ENCODE measurements at regions not wholly inside any gene's neighbourhood (a gene's known extent, or its start where the extent isn't known, plus 50 kb on each side); places are given as distances from the start of the nearest gene placed in this dataset.
"Not testable (repeated sequence)": the region's sequence is repeated elsewhere in the genome, so short reads cannot be mapped to it uniquely, and the experiment has no call there.

DNA sequence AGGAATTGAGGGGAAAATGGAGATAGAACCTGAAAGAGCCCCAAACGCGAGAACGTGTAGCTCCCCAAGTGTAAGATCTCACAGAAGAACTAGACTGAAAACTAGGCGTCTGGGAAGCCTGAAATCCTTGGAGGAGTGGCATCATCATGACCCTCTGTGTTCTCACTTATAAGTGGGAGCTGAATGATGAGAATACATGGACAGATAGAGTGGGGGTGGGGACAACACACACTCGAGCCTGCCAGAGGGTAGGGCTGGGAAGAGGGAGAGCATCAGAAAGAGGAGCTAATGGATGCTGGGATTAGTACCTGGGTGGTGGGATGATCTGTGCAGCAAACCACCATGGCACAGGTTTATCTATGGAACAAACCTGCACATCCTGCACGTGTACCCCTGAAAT is 258.7 kb upstream of the NOTCH2NLA start:
- not testable (repeated sequence) for DNase-seq

DNA sequence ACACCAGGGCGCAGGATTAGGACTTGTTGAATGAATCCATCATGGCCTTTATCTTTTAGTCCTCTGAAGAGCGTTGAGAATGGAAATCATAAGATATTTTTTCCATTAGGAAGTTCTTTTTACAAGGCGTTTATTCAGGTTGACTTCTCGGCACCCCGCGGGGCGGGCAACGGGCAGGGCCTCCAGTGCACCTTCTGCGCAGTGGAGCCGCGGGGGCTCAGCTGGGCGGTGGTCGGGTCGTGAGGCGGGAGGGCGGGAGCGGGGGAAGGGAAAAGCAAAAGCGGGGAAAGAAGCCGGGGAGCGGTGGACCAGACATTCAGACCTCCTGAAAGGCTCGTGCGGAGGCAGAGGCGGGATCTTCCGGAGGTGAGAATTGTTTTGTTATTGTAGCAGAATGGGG is 258.3 kb upstream of the NOTCH2NLA start:
- not testable (repeated sequence) for DNase-seq

DNA sequence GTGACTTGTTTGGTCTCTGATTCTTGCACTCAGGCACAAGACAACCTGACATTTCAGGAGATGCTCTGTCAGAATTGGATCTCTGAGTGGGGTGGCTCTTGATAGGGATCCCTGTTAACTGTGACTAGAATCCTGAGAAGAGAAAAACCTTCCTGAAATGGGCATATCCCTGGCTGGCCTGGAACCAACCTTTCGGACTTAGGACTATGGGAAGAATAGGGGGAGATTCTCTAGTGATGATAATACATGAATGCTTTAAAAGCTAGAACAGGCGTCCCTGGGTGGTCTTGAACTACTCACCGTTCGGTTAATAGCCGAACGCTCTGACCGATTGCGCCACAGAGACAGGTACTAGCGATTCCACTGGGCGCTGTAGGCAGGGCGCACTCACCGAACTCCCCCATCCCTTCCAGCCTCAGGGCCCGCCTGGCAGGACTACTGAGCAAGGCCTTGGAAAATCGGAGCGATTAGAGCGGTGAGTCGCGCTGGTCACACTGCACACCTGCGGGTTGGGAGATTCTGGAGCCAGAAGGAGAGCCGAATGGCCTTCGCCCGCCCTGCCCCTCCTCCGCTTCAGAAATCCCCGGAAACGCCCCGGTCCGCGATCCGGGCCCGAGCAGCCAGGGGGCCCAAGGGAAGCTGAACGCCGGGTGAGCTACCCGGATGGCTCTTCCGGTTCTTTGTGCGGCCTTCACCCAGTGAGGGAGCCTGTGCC is 257.6 kb upstream of the NOTCH2NLA start:
- DNase-seq = not testable (repeated sequence)

DNA sequence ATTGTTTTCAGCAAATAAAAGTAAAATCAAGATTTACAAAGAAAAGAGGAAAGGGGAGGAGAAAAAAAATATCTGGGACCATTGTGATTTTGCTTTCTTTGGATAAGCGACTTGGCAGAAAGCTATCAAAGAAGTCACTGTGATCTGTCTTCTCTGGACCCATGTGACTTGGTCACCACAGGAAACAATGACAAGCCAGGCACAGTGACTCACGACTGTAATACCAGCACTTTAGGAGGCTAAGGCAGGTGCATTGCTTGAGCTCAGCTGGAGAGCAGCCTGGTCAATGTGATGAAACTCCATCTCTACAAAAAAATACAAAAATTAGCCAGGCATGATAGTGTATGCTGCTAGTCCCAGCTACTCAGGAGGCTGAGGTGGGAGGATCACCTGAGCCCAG is 255.4 kb upstream of the NOTCH2NLA start:
- DNase-seq = not testable (repeated sequence)

DNA sequence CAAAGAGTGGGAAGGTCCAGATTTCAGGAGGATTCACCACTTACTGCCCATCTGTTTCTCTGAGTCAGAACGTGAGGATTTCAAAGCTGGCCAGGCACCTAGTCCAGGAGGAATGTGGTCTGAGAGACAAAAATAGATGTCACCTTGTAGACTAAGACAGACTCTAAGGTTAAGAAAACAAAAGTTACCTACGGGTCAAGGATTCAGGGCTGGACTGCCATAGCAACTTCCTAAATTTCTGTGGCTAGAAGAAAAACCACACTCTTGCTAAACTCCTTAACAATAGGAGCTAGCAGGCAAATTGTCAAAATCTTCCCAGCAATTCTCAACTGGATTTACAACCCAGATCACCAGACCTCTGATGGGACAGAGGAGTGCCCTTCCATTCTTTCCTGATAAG is 250.4 kb upstream of the NOTCH2NLA start:
- DNase-seq = not testable (repeated sequence)

DNA sequence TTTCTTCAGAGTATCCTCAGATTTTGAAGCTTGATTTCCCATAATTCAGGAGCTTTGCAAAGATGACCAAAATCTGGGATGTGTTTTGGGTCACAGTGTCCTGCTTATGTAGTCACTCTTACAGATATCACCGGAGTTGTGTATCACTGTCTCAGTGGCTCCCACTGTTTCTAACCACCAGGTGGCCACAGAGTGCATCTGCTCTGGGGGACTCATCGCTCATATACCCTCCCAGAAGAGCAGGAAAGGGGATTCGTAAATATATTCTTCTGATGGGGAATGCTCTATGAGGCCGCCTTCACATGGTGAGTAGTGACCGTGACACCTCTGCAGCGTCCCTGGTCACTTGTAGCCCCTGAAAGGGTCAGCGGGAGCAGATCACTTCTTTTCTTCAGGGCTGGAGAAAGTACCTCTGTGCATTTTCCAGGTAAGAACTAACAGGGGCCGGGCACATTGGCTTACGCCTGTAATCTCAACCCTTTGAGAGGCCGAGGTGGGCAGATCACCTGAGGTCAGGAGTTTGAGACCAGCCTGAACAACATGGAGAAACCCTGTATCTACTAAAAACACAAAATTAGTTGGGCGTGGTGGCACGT is 249.4 kb upstream of the NOTCH2NLA start:
- not testable (repeated sequence) for DNase-seq

DNA sequence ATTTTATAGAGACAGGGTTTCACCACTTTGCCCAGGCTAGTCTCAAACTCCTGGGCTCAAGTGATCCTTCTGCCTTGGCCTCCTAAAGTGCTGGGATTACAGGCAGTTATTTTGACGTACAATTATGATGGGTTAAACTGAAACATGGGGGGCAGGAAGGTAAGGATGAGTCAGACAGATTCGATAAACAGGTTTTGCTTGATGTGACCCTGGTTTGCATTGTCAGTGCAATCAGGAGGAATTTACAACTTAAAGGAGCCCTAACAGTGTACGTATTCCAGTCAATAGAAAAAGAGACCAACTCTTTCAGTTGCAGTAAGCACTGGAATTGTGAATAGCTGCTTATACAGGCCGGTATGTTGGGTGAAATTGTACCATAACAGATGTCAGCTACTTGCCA is 246.3 kb upstream of the NOTCH2NLA start:
- DNase-seq = not testable (repeated sequence)

DNA sequence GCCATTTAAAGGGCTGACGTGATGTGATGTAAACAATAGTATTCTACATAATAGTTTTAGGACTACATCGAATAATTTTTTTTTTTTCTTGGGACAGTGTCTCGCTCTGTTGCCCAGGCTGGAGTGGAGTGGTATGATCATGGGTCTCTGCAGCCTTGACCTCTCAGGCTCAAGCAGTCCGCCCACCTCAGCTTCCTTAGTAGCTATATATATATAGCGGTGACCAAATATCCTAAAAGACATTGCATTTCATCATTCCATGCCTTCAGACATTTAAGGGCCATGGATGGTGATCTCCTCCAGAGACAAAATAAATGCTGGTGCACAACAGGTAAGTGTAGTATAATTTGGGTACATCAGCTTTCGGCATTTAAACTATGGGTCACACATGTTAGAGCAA is 245.4 kb upstream of the NOTCH2NLA start:
- DNase-seq = not testable (repeated sequence)

DNA sequence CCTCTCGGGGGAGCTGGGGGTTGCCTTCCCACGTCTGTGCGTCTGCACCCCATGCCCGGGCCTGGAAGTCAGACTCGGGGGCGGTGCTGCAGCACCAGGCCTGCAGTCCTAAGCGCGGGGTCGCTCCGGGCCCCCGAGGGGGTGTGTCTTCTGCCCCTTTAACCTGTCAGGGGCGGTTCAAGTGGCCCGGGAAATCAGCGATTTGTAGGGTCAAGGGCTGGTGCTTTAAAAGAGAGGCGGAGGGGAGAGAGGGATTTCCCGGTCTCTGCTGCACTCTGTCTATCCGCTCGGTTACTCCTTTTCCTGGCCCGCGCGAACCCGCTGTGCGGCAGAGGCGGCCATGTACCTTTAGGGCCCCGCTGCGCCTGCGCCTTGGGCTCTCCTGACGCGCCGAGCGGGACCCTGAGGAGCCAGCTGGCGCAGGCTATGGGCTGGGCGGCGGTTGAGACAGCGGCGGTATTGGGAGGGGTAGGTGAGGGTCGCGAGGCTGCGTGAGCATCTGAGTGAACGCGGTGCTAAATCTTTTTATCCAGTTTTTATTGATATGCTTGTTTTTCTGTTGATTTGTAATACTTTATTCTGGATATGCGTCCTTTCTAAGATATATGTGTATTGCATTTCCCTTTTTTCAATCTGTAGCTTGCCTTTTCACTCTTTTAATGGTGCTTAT is 243.5 kb upstream of the NOTCH2NLA start:
- DNase-seq = peak; percentile 74

DNA sequence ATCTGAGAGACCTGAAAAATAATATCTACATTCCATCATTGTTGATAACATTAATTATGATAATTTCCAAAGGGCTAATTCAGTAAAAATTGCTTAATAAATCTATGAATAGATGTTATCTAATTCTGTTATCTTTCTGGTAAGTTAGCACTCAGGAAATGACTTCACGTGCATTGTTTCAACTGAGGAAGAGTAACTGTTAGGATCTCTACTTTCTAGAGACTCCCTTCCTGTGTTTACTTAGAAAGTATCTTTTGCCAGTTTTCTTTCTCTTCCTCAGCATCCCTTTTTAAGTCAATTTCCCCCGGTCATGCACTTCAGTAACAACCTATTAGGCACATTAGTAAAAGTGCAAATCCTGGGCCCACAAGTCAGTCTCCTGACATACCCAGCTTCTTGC is 231.1 kb upstream of the NOTCH2NLA start:
- DNase-seq = not testable (repeated sequence)

DNA sequence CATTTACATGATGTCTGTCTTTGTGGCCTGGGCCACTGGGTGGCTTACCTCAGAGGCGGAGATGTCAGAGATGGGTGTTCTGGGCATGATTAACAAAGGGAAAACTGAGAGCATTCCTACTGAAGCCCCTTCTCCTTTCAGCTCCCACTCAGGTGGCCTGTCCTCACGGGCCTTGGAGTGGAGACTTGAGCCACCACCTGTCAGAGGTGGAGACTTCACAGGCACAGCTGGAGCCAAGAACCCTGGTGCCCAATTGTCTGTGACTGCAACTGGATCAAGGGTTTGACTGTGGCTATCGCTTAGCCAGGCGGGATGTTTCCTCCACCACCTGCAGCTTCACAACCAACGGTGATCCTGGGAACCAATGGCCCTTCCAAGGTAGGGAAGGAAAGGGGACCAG is 230.5 kb upstream of the NOTCH2NLA start:
- not testable (repeated sequence) for DNase-seq

DNA sequence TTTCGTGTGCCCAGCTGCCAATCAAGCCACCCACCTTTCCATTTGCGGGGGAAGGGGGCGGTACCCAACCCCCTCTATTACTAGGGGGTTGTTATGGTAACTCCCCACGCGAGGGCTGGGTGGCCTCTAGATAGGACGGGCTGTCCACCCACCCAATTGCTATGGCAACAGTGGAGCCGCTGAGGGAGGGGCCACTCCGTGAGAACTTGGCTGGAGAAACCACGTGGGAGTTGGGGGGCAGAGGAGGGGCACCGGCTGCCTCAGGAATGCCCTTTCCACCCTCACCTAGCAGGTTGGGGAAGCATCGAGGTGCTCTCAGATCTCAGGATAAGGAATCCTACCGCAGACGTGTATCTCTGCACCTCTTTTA is 220.0 kb upstream of the NOTCH2NLA start:
- not testable (repeated sequence) for DNase-seq

DNA sequence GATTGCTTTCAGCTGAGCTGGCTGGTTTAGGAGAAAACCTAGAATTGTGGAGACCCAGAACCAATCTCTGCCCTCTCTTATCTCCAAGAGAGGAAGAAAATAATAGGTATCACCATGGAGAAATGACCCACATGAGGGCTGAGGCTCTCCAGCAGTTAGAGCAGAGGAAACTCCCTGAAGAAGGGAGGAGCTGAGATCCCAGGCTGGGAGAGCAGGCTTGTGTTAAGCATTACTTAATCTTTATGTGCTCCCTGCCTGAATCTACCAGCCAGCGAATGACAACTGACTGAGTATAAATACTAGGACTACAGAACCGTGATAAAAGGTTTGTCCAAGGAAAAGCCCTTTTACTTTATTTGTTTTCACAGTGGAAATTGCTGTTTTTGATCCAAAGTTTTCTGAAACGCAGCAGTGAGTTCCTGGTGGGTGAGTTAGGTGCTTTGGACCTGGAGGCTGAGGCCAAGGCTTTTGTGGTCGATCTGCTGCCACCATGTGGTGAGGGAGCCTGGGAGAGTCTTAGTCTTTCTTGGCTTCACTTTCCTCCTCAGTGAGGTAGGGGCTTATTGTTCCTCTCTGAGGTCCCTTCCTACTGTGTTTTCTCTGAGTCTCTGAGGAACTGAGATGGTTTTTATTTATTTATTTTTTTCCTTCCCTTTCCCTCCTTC is 219.5 kb upstream of the NOTCH2NLA start:
- DNase-seq = peak; percentile 57

DNA sequence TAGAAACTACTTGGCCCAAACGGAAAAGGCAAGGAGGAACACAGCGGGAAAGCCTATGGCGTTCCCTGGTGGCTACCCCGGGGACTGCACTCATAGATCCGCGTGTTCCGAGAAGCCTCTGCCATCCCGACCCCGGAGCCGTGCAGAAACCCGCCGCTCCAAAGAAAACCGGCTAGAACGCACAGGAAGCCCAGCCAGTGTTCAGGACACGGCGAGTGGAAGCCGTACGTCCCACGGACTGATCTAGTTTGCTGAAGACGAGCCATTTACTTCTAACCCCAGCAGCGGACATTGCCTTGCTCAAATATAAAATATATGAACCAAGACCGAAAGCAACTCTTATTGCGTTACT is 215.0 kb upstream of the NOTCH2NLA start:
- DNase-seq = not testable (repeated sequence)

DNA sequence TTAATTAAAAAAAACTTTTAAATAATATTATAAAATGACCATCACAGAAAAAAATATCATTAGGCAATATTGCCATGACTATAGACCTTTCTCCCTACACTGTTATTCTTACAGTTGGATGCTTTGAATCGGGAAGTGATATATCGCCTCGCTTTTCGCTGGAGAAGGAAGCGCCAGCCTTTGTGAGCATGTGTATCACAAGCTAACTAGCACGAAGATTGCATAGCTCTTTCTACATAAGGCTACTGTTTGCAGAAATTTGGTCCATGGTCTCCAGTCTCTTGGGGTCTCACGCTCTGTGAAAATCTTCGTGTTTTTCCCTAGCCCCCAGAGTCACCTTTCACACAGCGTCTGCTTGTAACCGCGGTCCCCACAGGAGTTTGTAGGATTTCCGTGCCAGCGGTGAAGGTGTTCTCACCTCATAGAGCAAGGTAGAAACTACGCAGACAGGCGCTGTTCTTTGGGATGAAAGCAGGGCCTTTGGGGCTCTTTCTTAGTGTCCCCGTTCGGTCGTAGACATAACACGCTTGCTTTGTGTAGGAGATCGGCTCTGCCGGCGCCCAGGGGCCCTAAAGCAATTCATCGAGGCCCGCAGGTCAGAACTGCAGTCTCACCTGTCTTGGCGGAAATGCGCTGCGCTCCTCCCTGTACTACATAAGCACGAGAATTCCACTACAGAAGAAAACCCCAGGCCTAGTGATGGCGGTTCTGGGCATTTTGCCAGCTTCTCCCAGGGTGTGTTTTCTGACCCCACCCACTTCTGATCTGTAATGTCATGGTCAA is 214.5 kb upstream of the NOTCH2NLA start:
- DNase-seq = not testable (repeated sequence)

DNA sequence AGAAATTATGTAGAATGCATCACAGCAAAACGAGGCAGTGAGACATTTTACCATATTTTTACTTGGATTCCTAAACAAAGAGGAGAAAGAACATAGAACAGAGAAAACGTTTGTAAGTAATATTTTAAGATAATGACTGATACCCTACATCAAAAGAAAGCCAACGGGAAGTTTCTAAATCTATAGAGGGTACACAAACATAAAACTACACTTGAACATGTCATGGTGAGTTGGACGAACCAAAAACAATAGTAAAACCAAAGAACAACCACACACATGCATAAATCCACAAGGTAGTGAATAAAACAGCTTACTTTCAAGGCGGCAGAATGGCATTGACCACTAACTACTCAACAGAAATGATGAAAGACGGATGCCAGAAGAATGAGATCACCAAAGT is 209.7 kb upstream of the NOTCH2NLA start:
- not testable (repeated sequence) for DNase-seq

DNA sequence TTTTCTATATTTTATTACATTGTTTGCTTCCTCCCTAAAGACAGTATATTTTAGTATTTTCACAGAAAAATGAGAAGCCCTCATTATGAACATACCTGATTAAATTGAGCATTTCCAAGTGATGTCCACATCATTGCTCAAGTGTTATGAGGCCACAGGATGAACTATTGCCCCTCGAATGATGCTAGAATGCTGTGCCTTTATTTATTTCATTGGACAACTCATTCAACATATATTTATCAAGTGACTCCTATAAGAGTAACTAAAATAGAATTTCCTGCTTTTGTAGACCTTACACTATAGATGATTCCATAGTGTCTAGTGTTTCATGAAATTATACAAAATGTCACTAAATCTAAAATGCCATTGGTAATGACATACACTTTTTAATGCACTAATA is 187.8 kb upstream of the NOTCH2NLA start:
- DNase-seq = not testable (repeated sequence)

DNA sequence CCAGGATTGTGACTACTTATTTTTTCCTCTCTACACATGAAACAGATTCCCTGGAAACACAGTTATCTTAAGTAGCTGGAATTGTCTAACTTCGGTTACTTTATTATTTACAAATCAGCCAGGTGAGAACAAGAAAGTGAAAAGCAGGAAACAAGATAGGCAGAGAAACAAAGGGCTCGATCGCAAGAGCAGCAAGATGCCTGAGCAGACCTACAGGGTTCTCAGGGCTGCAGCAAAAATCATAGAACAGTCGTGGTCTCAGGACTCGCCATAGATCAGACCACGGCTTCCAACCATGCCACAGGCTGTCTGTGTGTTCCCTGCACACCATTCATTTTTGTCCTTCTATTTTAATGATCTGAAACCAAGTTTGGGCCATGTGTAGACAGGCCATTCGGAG is 186.2 kb upstream of the NOTCH2NLA start:
- not testable (repeated sequence) for DNase-seq

DNA sequence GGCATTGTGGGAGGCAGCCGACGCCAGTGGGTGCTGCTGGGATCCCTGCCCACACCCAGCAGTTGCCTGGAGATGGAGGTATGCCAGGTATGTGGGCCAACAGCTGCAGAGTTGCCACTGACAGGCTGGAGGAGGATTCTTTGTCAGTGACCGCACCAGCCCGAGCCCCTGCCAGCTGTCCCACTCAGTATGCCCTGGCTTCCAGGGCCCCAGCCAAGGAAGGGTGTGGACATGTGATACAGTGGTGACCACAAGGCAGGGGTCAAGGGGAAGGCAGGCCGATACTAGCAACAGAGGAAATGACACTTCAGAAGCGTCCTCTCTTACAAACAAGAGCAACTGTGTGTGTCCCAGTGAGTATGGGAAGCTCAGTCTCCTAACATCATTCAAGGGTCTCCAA is 185.1 kb upstream of the NOTCH2NLA start:
- DNase-seq = not testable (repeated sequence)

DNA sequence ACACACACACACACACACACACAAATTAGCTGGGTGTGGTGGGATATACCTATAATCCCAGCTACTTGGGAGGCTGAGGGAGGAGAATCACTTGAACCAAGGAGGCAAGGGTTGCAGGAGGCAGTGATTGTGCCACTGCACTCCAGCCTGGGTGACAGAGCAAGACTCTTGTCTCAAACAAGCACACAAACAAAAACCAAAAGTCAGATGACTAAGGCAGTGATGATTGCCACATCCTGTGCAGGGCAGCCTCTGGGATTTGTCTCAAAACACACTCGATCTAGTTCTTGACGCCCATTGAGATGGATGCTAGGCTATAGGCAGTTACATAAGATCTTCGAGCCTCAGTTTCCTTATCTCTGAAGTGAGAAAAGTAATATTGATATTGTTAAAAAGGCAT is 183.1 kb upstream of the NOTCH2NLA start:
- peak; percentile 45 for DNase-seq

DNA sequence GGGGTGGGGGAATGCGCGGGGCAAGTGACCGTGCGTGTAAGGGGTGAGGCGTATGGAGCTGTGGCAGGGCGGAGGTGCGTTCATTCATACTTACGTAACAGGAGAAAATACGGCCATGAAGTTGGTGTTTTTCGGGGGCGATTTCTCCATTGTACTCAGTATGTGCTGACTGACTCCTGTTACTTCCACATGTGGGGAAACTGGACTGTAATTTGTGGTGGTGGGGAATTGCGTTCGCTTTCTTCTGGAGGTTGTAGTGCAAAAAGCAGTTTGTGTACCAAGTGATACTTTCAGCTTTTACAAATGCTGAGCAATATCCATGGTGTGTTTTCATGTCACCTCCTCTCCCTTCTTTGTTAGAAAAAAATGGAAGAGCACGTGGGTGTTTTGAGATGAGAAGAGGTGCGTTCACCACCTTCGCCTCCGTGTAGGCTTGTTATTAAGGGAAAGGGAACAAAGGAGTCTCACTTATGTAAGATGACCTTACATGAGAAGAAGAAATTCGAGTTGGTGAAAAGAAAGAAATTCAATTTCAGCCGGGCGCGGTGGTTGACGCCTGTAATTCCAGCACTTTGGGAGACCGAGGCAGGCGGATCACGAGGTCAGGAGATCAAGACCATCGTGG is 181.1 kb upstream of the NOTCH2NLA start:
- DNase-seq = peak; percentile 36

DNA sequence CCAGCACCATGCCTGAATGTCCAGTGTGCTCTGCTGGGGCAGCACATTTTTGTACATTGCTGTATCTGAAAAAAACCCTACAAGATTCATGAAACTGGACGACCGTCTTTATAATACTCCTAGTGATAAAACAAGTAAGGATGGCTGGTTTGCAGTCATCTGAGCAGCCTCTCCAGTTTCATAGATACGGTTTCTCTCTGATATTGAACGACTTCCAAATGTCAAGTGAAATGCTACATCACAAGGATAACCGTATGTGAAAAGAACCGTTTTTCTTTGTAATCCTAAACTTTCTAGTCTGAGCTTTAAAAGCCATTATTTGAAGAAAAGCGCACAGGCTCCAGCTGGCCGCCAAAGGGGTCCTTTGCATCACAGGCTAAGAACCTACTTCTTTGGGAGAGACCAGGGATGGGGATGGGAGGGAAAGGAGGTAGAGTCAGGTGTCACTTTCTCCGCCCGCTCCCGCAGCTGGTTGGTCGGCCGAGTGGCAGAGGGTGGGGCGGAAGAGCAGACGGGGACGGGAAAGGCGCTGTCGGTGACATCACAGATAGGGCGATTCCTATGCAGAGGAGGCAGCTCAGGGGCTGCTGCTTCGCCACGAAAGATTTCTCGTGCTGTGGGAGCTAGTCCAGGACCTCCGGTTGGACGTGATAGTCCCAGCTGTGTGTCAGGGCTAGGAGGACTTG is 180.4 kb upstream of the NOTCH2NLA start:
- DNase-seq = not testable (repeated sequence)
